ENCODE measurements at regions not wholly inside any gene's neighbourhood (a gene's known extent, or its start where the extent isn't known, plus 50 kb on each side); places are given as distances from the start of the nearest gene placed in this dataset.
"Not testable (repeated sequence)": the region's sequence is repeated elsewhere in the genome, so short reads cannot be mapped to it uniquely, and the experiment has no call there.

- DNase-seq (ENCODE audit: low read depth, low spot score) = no peak
Observed at GRCh38 chr4:18106620-18107019, 85.1 kb upstream of the LCORL start.

- DNase-seq (ENCODE audit: low read depth, low spot score) = no peak
Observed at GRCh38 chr4:18105030-18106011, 83.8 kb upstream of the LCORL start.

GRCh38 chr4:18103876-18104605 lies 82.5 kb upstream of the LCORL start:
- no peak for DNase-seq (ENCODE audit: low read depth, low spot score)

GRCh38 chr4:18100657-18101056 lies 79.1 kb upstream of the LCORL start:
- no peak for DNase-seq (ENCODE audit: low read depth, low spot score)

- not testable (repeated sequence) for DNase-seq (ENCODE audit: low read depth, low spot score)
Observed at GRCh38 chr4:18090447-18090846, 68.9 kb upstream of the LCORL start.

- DNase-seq (ENCODE audit: low read depth, low spot score) = no peak
Observed at GRCh38 chr4:18082236-18082635, 60.7 kb upstream of the LCORL start.

GRCh38 chr4:18081708-18082107 lies 60.2 kb upstream of the LCORL start:
- DNase-seq (ENCODE audit: low read depth, low spot score) = no peak

- DNase-seq (ENCODE audit: low read depth, low spot score) = no peak
Observed at GRCh38 chr4:18077808-18078207, 56.3 kb upstream of the LCORL start.

GRCh38 chr4:18075823-18076433 lies 54.4 kb upstream of the LCORL start:
- peak; percentile 35 for DNase-seq (ENCODE audit: low read depth, low spot score)

GRCh38 chr4:18071894-18072293 lies 50.3 kb upstream of the LCORL start:
- DNase-seq (ENCODE audit: low read depth, low spot score) = no peak

Measured in iPS DF 19.7 (cell line).